Ovary (tissue), 3 donors: ENCODE measurements at regions not wholly inside any gene's neighbourhood (a gene's known extent, or its start where the extent isn't known, plus 50 kb on each side); places are given as distances from the start of the nearest gene placed in this dataset.

Experiments
- CTCF ChIP-seq, 3 donors: fragments of 450-650 bp in 2 of 3; fragments of 200-600 bp in 1 of 3; IDR thresholded peaks; one replicate each; pipeline versions ENCODE4 v1.5.1 to v1.8.0; 2016 to 2022; ENCODE audit warnings: antibody characterized with exemption in 3 of 3, mild to moderate bottlenecking in 1 of 3
- EP300 ChIP-seq: sonication (generic); formaldehyde crosslinking; IDR thresholded peaks from one replicate; pipeline ENCODE4 v1.6.1; 2017; ENCODE audit warnings: antibody characterized with exemption
- POLR2A ChIP-seq: fragments of 450-650 bp; IDR thresholded peaks from one replicate; pipeline ENCODE4 v1.6.1; 2017; ENCODE audit warnings: antibody characterized with exemption, mild to moderate bottlenecking, moderate library complexity
- donor health status: DM: no; HTN: no; CAD: no.

- TF ChIP-seq POLR2A (no peak), CTCF (IDR thresholded peaks at IDR 0.05) (no peak), EP300 (no peak)
Observed at GRCh38 chr12:115060477-115061168, 376.6 kb upstream of the TBX3 start.
